Stimulated activated CD4-positive, alpha-beta T cell treated with anti-CD3 and anti-CD28 coated beads, Interleukin-2, amount 100 ng/mL, for 24 hours (primary cell): ENCODE measurements at regions not wholly inside any gene's neighbourhood (a gene's known extent, or its start where the extent isn't known, plus 50 kb on each side); places are given as distances from the start of the nearest gene placed in this dataset.
"Not testable (repeated sequence)": the region's sequence is repeated elsewhere in the genome, so short reads cannot be mapped to it uniquely, and the experiment has no call there.

ENCODE experiments used
- DNase-seq, 2 donors: peaks; one replicate each; pipeline ENCODE4 v3.0.0-alpha.2; 2020

DNA sequence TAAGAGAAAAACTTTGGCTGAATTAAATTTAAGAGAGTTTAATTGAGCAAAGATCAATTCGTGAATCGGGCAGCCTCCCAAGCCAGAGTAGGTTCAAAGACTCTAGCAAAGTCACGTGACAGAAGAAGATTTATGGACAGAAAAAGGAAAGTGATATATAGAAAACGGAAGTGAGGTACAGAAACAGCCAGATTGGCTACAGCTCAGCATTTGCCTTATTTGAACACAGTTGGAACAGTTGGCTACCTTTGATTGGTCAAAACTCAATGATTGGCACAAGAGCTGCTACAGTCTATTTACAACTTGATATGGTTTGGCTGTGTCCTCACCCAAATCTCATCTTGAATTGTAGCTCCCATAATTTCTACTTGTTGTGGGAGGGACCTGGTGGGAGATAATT, 102.6 kb downstream of the PLG start:
- DNase-seq = no peak

DNA sequence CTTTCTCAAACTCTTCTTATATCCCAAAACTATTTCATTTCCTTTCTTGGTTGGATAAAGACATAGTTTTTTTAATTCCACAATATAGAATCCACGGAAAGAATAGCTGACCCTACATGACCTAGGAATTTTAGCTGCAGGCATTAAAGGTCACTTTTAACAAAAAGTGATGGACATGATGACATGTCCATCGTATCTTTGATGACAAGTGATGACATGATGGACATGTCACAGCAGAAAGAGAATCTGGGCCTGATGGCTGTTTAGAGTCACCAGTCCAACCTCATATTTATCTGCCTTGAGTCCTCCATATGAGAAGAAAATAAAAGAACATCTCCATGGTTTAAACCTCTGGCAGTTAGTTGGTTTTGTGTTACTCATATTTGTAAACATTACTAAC, 106.2 kb downstream of the PLG start:
- no peak for DNase-seq

DNA sequence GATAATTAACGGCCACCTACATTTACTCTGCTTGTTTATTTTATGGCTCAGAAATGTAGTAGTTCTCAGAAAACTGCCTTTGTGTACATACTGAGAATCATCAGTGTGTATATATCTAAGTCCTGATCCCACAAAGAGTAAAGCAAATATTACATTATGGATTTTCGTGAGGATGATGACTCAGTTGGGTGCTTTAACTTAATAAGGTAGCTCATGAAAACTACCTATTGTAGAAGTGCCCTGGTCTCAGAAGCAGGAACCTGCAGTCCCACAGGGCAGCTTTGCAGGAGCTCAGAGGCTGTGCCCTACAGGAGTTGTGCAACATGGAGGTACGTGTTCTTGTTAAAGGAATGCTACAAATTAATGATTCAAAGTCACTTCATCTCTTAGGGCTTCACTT, 108.2 kb downstream of the PLG start:
- DNase-seq = no peak

DNA sequence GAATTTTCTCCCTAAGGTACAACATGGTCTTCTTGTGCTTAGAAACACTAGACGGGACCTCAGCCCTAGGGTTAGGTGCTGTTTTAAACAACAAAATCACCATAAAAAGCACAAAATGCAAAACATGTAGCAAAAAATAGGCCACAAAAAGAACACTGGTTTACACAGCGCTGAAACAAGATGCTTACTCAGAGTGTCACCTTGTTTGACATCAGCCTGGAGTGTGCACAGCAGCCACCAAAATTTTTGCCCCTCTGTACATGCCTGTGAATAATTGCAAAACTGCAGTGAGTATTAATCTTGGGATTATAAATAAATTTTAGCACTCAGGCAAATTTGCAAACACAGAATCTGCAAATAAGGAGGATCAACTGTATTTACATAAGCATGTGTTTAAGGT, 110.1 kb downstream of the PLG start:
- no peak for DNase-seq

DNA sequence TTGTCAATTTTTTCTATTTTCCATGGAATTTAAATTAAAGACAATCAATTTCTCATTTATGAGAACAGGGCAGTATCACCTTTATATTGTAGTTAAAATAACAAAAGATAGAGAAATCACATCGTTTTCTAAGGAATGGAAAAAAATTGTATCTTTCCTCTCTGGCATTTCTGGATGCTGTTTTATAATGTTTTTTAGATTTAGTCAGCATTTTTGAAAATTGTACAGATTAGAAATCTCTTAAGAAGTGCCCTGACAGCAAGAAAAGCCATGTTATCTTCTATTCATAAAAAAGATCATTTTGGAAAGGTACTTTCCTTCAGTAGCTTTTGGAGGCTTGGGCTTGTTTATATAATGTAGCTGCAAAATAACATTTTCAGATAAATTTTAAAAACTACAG, 116.9 kb downstream of the PLG start:
- DNase-seq = no peak

DNA sequence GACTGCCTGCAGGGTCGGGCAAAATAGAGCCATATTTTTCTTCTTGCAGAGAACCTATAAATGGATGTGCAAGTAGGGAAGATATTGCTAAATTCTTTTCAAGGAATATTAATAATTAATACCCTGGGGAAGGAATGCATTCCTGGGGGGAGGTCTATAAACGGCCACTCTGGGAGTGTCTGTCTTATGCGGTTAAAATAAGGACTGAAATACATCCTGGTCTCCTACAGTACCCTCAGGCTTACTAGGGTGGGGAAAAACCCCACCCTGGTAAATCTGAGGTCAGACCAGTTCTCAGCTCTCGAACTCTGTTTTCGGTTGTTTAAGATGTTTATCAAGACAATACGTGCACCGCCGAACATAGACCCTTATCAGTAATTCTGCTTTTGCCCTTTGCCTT, 118.6 kb downstream of the PLG start:
- not testable (repeated sequence) for DNase-seq

DNA sequence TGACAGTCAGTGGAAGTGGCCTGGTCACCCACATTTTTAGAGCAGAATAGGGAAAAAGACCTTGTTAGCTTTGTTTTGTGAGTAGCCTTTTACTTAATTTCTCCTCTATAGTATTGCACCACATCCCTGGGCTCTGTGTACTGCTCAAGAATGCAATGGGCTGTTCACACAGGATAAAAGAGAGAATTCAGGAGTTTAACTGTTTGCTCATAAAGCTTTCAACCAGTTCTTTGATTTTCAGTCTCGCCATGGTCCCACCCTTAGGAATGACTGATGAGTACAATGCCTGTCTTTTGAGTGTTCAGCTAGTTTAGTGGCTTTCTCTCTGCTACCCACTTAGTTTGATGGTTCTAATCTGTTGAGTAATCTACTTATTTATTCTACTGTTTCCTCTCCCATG, 129.7 kb downstream of the PLG start:
- no peak for DNase-seq

DNA sequence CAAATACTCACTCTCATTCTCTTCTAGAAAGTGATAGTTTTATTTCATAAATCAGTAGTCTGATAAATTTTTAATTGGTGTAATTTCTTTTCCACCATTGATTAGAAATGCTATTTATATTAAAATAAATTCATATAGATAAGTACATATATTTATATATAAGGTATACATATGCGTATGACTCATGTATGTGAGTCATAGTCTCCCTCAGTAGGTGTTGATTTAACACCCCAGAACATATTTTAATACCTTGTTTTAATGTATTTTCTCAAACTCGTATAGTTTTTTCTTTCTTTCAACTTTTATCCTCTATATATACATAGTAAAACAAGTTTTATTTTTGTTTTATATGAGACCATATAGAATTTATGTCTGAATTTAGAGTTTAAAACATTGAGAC, 130.4 kb downstream of the PLG start:
- no peak for DNase-seq

DNA sequence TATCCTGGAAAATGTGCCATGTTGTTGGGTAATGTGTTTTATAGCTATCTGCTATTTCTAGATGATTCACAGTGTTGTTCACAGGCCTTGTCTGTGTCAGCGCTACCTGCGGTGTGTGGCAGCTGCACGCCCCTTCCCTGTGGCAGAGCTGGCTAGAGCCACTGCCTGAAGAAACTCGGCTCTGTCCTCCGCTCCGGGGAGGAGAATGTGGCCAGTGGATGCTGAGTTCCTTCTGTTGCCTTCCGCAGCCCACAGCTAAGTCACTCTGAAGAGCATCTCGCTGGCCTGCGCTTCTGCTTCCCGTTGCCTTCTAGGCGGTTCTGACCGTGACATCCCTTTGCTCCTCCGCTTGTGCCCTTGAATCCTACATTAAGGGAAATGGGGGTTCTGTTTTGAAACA, 135.1 kb downstream of the PLG start:
- DNase-seq = no peak

DNA sequence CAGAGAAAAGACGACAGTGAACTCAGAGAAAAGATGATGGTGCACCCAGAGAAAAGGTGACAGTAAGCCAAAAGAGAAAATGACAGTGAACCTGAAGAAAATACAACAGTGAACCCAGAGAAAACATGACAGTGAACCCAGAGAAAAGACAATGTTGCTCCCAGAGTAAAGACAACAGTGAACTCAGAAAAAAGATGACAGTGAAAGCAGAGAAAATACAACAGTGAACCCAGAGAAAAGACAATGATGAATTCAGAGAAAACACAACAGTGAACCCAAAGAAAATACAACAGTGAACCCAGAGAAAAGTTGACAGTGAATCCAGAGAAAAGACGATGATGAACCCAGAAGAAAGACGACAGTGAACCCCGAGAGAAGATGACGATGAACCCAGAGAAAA, 140.5 kb upstream of the MAP3K4 start:
- DNase-seq = no peak

DNA sequence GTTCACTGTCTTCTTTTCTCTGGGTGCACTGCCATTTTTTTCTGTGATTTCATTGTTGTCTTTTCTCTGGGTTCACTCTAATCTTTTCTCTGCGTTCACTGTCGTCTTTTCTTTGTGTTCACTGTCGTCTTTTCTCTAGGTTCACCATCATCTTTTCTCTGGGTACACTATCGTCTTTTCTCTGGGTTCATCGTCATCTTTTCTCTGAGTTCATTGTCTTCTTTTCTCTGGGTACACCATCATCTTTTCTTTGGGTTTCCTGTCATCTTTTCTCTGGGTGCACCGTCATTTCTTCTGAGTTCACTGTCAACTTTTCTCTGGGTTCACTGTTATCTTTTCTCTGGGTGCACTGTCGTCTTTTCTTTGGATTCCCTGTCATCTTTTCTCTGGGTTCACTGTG, 137.6 kb upstream of the MAP3K4 start:
- no peak for DNase-seq

DNA sequence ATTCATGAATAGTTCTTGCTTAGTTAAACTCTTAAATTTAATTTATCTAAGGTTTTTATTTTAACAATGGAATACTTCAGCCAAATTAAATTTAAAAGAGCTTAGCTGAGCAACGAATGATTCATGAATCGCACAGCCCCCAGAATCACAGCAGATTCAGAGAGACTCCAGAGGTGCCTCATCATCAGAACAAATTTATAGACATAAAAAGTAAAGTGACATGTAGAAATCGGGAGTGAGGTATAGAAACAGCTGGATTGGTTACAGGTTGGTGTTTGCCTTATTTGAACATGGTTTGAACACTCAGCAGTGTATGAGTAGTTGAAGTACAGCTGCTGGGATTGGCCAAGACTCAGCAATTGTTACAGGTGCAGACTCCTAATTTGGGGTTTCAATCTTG, 132.7 kb upstream of the MAP3K4 start:
- no peak for DNase-seq

DNA sequence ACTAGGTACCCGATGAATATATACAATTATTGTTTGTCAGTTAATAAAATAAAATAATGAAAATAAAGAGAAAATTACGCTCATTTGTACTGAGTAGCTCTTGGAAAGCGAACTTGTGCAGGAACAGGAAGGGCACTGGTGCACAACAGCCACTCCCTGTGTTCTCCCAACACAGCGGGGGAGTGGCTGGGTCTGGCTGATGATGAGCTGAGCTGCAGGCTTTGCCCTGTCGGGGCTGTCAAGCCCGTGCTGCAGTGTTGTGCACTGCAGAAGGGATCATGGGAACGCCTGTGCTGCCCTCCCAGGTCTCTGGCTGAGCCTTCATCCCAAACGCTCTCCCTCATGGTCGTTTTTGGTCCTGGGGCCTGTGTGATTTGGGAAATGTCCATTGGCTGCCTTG, 131.7 kb upstream of the MAP3K4 start:
- no peak for DNase-seq

DNA sequence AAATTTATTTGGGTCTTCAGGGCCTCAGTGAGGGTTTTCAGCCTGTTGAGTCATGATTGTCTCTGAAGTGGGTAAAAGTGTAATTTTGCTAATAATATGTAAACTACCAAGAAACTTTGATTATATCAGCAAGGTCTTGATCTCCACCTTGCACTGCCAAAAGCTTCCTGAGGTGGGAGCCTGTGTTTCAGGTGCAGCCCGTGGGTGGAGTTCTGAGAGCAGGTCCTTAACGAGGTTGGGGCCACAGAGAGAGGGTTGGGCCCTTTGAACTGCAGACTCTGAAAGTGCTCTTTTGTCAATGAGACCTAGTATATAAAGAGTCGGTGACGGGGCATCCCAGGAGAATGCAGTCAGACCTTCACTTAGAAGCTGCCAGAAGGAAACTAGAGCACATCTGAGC, 129.7 kb upstream of the MAP3K4 start:
- no peak for DNase-seq

DNA sequence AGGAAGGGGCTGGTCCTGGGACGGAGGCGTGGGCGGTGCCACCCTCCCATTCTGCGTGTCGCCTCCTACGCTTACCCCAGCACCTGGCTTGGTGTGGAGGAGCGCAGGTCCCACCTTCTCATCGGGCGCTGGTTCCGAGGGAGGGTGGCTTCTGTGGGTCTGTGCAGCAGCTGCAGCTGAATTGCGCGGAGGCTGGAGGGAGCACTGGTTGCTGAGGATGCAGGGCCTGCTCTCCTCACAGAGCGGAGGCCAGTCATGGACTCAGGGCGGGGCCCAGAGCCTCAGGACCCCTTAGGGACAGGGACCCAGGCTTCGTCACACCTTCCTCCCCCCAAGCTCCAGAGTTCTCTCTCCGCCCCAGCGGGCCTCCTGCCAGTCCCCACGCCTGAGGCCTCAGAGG, 127.8 kb upstream of the MAP3K4 start:
- no peak for DNase-seq

DNA sequence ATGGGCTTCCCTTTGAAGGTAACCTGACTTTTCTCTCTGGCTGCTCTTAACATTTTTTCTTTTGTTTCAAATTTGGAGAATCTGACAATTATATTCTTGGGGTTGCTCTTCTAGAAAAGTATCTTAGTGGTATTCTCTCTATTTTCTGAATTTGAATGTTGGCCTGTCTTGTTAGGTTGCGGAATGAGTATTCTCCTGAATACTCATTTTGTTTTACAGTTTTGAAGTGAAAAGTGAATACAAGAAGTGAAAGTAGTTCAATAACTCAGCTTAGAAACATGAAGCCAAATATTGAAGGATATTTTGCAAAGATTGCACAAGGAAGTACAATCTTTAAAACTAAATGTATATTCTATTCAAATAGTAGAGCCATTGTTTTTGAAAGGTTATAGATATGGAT, 120.2 kb upstream of the MAP3K4 start:
- DNase-seq = no peak

DNA sequence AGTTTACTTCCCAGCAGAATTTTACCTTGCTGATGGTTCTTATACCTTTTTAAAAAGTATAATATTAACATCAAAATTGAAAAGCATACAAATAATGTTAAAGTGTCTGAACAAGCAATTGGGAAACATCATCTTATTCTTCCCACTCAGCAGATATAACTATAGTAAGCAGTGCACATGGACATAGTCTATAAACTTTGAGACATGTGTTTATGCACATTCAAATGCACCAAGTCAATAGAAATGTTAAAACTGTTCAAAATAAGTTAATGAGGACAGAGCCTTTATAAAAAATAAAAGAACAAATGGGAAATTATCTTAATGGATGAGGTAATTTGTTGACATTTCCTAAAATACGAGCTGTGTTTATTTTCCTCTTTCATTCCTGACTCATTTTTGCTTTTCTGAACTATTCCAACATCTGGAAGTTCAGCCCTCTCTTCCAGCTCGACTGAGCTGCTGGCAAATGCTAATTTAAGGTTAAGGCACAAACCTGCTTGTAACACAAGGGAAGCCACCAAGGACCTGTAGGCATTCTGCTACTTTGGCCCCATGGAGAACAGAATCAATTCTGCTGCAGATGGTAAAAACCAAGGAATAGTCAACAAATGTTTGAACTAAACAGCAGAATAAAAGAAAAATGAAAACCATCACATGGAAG, 110.3 kb upstream of the MAP3K4 start:
- DNase-seq = no peak

DNA sequence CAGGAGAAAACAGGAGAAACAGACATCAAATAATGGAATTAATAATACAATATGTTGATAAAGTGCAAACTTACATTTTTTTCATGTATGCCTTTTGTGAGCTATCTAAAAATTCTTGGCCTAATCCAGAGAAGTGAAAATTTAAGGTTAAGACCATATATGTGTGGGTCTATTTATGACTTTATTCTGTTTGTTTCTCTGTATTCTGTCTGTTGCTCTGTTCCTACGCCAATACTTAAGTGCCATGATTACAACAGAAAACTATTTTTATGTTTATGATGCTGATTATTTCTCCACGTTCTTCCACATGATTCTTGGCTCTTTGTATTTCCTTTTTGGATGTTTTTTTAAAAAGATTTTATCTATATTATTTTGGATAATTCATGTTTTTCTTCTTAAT, 109.6 kb upstream of the MAP3K4 start:
- DNase-seq = no peak

DNA sequence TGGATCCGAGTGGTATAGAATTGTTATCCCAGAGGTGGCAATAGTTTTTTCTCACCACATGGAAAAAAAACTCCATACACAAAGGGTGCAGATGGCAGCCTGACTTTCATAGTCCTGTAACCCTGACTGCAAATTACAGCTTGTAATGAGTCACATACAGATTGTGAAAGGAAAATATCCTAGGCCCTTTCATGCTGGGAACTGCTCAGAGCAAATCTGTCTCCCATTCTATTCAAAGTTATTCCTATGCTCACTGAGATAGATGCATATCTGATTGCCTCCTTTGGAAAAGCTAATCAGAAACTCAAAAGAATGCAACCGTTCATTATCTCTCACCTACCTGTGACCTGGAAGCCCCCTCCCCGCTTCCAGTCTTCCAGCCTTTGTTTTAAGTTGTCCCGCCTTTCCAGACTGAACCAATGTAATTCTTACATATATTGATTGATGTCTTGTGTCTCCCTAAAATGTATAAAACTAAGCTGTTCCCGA, 108.7 kb upstream of the MAP3K4 start:
- no peak for DNase-seq

DNA sequence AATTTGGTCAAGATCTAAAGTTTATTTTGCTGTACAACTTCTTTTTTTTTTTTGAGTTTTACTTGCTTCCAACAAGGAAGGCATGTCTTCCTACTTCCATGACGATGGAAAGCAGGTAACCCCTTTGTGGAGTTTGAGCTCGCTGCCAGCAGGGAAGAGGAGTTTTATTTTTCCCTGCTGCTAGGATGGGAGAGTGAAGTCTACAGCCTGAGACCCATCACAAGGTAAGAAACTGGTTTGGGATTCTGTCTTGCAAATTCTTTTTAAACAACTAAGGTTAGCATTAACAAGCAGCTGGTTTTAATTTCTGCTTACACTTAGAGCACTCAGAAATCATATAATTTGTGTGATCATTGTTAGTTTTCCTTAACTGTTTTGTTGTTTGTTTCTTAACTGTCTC, 108.0 kb upstream of the MAP3K4 start:
- no peak for DNase-seq

DNA sequence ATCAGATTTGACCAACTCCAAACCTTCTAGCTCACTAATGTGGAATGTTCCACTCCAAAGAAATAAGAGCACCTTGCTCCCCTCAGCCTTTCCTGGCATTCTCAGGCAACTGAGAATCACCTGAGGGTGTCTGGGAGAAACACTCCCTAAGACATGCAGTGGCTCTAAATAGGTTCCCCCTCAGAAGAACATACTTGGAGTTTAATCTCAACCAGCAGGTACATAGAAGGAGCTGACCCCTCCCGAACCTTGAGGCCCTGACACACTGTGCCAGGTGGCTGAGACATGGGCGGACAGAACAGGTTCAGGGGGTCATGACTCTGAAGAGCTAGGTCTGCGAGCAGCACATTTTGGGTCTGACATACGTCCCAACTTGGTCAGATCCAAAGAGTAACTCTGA, 107.6 kb upstream of the MAP3K4 start:
- no peak for DNase-seq

DNA sequence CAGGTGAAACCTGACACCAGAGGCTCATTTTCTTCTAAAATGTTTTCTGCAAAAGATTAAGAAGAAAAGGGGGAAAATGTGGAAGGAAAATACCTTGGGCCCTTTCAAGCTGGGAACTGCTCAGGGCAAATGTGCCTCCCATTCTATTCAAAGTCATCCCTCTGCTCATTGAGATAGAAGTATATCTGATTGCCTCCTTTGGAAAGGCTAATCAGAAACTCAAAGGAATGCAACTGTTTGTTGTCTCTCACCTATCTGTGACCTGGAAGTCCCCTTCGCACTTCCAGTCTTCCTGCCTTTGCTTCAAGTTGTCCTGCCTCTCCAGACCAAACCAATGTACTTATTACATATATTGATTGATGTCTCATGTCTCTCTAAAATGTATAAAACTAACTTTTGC, 102.4 kb upstream of the MAP3K4 start:
- DNase-seq = not testable (repeated sequence)

DNA sequence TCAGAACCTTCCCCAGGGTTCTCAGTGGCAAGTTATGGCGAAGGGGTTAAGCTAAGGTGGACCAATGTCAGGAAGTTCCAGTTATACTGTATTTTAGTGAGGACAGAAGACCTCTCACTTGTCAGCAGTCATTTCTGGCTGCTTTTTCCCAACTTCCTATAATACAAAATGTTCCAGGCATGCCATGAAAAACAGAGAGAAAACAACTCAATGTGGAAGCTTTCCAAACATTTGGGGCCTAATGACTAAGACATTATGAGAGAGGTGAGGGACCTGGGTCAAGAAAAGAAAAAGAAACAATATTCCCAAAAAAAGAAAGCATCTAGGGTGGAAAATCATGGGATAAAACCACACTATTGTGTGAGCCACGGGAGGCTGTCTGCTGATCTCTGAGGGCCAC, 99.9 kb upstream of the MAP3K4 start:
- DNase-seq = no peak

DNA sequence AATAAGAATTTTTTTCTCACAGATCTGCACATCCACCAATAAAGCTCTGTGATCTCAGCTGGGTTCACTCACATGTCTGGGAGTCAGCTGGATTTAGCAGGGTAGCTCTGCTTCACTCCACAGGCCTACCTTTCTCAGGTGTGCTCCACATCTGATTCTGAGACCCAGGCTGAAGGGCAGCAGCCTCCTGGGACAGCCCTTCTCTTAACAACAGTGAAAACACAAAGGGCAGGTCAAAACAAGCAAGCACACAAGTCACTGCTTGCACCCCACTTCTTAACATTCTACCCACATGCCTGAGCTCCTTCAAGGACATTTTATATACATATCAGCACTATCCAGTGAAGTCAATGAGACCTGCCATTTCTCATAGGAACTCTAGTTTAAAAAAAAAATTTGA, 96.0 kb upstream of the MAP3K4 start:
- DNase-seq = no peak

DNA sequence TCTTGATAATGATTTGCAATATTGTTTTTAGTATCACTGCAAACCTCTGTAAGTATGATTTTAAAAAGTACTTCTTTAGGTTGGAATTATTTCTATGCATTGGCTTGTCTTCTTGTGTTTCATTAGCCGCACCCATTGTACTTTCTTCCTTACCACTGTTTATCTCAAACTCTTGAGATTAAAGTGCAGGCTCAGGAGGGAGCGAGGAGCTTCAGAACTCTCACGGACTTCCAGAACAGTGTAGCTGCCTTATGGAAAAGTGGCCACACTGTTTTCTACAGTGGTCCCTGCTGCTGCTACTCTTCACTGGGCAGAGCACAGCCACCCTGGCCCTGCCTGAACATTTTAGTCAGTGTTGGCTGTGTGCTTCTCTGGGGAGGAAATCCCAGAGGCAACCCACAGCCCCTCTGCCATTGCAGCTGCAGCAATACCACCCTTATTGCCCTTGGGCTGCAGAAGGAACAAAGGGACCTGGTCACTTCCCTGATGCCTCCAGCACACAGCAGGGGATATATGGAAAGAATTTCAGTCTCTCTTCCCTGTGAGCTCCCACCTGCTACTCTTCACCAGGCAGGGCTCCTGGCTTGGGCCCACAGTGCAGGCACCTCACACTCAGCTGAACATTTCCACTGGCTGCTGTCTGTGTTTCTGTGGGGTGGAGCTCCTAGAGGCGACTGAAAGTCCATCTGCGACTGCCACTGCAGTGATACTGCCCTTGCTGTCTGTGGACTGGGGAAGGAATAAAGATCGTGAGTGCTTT, 91.7 kb upstream of the MAP3K4 start:
- DNase-seq = no peak
